ENCODE measurements at regions not wholly inside any gene's neighbourhood (a gene's known extent, or its start where the extent isn't known, plus 50 kb on each side); places are given as distances from the start of the nearest gene placed in this dataset.
"Not testable (repeated sequence)": the region's sequence is repeated elsewhere in the genome, so short reads cannot be mapped to it uniquely, and the experiment has no call there.

- no peak for DNase-seq
Measured at GRCh38 chr13:55728247-55728646, 1412.5 kb upstream of the PRR20A start.

DNA sequence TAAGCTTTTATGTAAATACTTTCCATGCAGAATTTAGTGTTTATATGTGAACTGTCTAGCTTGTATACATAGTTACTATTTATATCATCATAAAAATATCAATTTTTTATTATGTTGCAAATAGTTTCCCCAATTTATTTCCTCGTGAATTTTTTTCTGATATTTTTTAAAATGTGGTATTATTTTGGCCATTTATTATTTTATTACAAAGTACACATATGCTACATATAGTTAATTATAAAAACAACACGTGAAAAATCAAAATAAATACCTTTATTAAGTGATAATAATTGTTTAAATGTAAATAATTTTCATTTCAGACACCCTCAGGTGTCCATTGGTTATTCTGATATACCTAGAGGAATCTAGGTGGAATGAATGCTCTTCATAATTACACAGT lies 1394.9 kb upstream of the PRR20A start:
- no peak for DNase-seq

DNA sequence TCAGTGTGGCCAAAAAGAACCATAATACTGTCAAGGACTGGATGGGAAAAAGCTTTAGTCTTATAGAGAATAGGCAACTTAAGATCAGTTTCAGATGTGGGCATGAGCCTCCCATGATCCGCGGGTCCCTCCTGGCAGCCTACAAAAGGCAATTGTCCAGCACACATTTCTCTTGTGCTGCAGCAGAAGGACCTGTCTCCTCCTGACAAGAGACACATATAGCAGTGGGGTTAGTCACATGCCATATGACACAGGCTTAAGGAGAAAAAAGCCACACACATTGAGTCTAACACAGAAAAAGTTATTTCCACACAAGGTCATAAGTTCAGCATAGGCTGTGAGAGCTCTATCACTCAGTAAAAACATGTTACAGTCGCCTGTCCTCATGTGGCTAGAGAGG lies 1378.7 kb upstream of the PRR20A start:
- no peak for DNase-seq

- DNase-seq: no peak
Measured at GRCh38 chr13:55777612-55778011, 1363.1 kb upstream of the PRR20A start.

DNA sequence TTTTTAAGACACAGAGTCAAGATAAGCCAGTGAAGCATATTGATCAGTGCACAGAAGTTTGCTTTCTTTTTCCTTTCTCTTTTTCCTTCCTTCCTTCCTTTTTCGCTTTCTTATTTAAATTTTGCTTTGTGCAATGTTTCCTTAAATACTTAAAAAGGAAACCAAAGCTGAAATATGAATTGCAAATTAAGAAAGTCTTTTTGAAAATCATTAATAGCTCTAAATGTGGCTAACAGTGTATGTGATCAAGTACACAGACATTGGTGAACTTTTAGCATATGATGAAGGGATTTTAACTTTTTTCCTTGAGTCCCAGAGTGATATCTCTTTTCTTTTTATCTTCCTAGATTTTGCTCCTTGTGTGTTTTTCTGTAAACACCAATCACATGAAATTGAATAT lies 1356.9 kb upstream of the PRR20A start:
- no peak for DNase-seq

DNA sequence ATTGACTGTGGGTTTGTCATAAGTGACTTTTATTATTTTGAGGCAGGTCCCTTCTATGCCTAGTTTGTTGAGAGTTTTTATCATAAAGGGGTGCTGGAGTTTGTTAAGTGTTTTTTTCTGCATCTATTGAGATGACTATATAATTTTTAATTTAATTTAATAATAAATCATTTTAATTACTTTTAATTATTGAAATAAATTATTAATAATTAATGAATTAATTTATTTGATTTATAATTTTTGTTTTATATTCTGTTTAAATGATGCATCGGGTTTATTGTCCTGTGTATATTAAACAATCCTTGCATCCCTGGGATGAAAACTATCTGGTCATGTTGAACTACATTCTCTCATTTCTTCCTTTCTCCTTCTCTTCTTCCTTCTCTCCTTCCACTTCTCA lies 1352.2 kb upstream of the PRR20A start:
- DNase-seq: no peak

- no peak for DNase-seq
Measured at GRCh38 chr13:55792544-55793193, 1348.0 kb upstream of the PRR20A start.

- no peak for DNase-seq
Measured at GRCh38 chr13:55815458-55816033, 1325.2 kb upstream of the PRR20A start.

DNA sequence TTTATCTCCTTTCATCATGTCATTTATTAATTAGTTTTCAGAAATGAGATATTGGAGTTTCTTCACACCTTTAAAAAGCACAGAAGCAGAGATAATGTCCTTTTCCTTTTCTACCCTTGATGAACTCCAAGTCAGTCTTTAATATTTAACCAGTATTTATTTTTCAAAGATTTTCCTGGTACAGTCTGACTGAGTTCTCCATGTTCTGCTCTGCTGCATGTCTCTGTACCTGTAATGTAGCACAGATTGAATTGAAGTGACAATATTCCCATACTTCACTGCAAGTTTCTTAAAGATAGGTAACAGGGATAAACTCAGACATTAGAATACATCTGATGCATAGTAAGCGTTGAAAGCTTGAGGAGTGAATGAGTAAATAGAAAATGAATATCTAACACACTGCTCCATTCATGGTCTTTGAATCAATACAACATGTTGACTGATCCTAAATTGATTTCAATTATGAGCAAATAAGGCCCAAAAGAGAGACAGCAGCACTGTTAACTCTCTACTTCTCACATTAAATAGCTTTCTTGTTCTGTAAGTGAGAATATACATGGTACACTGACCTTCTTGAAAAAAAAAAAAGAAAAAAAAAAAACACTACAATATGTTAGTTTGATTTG lies 1323.6 kb upstream of the PRR20A start:
- no peak for DNase-seq

DNA sequence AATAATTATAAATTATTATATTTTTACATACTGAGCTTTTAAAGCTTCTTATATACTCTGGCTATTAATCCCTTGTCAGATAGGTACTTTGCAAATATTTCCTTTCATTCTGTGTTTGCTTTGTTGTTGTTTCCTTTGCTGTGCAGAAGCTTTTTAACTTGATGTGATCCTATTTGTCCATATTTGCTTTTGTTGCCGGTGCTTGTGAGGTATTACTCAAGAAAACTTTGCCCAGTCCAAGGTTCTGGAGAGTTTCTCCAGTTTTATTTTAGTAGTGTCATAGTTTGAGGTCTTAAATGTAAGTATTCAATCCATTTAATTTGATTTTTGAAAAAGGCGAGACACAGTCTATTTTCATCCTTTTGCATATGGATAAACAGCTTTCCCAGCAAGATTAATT lies 1319.9 kb upstream of the PRR20A start:
- DNase-seq: no peak

- no peak for DNase-seq
Measured at GRCh38 chr13:55869648-55870047, 1271.1 kb upstream of the PRR20A start.

- DNase-seq: no peak
Measured at GRCh38 chr13:55887561-55887960, 1253.2 kb upstream of the PRR20A start.

DNA sequence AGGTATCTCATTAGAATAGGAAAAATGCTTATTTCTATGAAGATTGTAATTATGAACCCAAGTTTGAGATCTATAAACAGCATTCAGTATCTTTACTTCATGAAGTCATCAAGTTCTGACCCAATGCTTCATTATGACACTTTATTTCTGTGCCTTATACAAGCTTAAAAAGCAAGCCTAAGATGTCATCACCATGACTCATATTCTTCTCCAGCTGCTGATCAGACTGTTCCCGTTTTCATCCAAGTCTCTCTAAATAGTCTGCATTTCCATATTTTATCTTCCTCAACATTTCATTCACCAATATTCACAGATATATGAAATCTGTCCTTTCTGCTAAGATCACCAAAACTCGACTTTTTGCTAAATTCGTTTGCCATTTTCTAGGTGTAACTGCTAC lies 1247.2 kb upstream of the PRR20A start:
- no peak for DNase-seq

GRCh38 chr13:55937180-55937579 lies 1203.5 kb upstream of the PRR20A start:
- DNase-seq: no peak

- DNase-seq: no peak
Measured at GRCh38 chr13:55948175-55948574, 1192.5 kb upstream of the PRR20A start.

- no peak for DNase-seq
Measured at GRCh38 chr13:55963934-55964333, 1176.8 kb upstream of the PRR20A start.

GRCh38 chr13:55967055-55967454 lies 1173.7 kb upstream of the PRR20A start:
- no peak for DNase-seq

GRCh38 chr13:55977436-55977835 lies 1163.3 kb upstream of the PRR20A start:
- DNase-seq: no peak

GRCh38 chr13:55981381-55981780 lies 1159.3 kb upstream of the PRR20A start:
- DNase-seq: no peak

- DNase-seq: not testable (repeated sequence)
Measured at GRCh38 chr13:55984026-55984425, 1156.7 kb upstream of the PRR20A start.

GRCh38 chr13:55990631-55991030 lies 1150.1 kb upstream of the PRR20A start:
- DNase-seq: no peak

GRCh38 chr13:55991666-55992065 lies 1149.1 kb upstream of the PRR20A start:
- no peak for DNase-seq

- no peak for DNase-seq
Measured at GRCh38 chr13:55992145-55992544, 1148.6 kb upstream of the PRR20A start.

GRCh38 chr13:55999709-56000108 lies 1141.0 kb upstream of the PRR20A start:
- DNase-seq: no peak

DNA sequence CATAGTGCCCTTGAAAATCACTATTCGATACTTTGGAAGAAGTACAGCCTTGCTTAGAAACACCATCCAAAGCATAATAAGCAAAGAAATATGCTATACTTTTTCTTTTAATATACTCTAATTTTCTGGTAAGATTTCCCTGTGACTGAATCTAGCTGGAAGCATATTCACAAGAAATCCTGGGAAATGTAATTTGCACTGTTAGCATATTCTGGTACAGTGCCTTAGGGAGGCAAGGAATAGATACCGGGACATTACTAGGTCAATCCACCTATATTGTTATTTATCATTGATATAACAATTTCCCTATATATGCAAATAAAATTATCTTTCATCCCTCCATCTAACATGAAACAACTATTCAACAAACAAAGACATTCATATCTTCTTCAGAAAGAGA lies 1131.3 kb upstream of the PRR20A start:
- DNase-seq: no peak
